ENCODE measurements at regions not wholly inside any gene's neighbourhood (a gene's known extent, or its start where the extent isn't known, plus 50 kb on each side); places are given as distances from the start of the nearest gene placed in this dataset.

DNA sequence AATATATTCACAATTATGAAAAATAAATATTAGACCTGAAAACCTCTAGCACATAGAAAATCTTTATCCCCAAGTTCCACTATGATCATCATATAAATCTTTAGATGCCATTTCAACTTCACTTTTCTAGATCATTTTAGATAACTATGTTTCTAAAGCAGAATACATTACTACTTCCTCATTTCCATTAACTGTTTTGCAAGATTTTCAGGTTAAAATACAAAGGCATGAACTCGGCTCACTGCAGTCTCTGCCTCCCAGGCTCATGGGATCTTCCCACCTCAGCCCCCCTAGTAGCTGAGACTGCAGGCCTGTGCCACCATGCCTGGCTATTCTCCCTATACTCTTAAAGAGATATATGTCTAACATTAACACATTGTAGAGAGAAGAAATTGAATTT is 1365.9 kb upstream of the AGA start:
- TF ChIP-seq, protein P1, sequence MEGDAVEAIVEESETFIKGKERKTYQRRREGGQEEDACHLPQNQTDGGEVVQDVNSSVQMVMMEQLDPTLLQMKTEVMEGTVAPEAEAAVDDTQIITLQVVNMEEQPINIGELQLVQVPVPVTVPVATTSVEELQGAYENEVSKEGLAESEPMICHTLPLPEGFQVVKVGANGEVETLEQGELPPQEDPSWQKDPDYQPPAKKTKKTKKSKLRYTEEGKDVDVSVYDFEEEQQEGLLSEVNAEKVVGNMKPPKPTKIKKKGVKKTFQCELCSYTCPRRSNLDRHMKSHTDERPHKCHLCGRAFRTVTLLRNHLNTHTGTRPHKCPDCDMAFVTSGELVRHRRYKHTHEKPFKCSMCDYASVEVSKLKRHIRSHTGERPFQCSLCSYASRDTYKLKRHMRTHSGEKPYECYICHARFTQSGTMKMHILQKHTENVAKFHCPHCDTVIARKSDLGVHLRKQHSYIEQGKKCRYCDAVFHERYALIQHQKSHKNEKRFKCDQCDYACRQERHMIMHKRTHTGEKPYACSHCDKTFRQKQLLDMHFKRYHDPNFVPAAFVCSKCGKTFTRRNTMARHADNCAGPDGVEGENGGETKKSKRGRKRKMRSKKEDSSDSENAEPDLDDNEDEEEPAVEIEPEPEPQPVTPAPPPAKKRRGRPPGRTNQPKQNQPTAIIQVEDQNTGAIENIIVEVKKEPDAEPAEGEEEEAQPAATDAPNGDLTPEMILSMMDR (IDR thresholded peaks at IDR 0.05 in 8 of 11, conservative IDR thresholded peaks at IDR 0.05 in 3 of 11), result no peak
- TF ChIP-seq POLR2AphosphoS5 (IDR thresholded peaks at IDR 0.05), result no peak
- TF ChIP-seq POLR2A (IDR thresholded peaks at IDR 0.05), result no peak
